GM10266 (cell line): ENCODE measurements at regions not wholly inside any gene's neighbourhood (a gene's known extent, or its start where the extent isn't known, plus 50 kb on each side); places are given as distances from the start of the nearest gene placed in this dataset.

Experiments used
- DNase-seq: peaks from one replicate; pipeline ENCODE4 v3.0.0; 2012; ENCODE audit errors: extremely low spot score
- TF ChIP-seq, protein P1 (sequence below): IDR thresholded peaks from 2 replicates; pipeline ENCODE4 v1.5.1; 2012; ENCODE audit warnings: mild to moderate bottlenecking, low read depth; ENCODE audit not compliant: control insufficient read depth, insufficient read depth; ENCODE audit errors: missing control alignments

DNA sequence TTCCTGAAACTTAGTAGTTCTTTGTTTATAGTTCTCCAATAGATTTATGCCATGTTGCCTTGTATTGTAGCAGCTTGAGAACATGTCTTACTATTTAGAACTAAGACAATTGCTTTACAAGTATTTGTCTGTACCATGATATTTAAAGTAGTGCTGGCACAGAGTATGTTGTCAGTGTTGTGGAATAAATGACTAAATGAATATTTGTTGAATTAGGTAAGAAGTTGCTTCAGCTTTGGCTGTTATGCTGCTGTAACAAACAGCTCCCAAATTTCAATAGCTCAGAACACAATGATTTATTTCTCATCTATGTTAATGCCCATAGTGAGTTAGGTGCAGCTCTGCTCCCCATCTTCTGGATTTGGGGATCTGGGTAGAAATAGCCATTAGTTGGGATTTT, 90.2 kb upstream of the VCAM1 start:
- TF ChIP-seq, protein P1, sequence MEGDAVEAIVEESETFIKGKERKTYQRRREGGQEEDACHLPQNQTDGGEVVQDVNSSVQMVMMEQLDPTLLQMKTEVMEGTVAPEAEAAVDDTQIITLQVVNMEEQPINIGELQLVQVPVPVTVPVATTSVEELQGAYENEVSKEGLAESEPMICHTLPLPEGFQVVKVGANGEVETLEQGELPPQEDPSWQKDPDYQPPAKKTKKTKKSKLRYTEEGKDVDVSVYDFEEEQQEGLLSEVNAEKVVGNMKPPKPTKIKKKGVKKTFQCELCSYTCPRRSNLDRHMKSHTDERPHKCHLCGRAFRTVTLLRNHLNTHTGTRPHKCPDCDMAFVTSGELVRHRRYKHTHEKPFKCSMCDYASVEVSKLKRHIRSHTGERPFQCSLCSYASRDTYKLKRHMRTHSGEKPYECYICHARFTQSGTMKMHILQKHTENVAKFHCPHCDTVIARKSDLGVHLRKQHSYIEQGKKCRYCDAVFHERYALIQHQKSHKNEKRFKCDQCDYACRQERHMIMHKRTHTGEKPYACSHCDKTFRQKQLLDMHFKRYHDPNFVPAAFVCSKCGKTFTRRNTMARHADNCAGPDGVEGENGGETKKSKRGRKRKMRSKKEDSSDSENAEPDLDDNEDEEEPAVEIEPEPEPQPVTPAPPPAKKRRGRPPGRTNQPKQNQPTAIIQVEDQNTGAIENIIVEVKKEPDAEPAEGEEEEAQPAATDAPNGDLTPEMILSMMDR: no peak
- no peak for DNase-seq

DNA sequence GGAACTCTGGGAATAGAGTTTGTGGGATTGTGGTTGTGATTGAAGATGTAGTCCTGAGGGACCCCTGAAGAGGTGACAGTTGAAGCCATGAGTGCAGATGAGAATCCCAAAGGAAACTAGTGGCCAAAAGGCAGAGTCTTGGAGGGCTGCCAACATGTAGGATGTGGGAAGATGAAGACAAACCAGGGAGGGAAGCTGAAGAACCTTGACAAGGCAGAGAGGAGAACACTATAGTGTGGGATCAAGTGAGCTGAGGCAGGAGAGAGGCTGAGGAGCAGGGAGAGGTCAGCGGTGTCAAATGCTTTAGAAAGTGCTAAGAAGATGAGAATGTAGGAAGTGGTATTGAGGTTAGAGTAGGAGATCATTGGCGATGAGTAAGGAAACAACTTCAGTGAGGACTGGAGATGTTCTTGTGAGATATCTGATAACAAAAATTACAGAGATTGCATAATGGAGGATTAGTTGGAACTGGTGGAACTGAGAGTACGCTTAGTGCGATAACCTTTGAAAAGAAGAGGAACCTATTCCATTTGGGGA, 88.5 kb upstream of the VCAM1 start:
- no peak for DNase-seq
- TF ChIP-seq, protein P1: no peak

DNA sequence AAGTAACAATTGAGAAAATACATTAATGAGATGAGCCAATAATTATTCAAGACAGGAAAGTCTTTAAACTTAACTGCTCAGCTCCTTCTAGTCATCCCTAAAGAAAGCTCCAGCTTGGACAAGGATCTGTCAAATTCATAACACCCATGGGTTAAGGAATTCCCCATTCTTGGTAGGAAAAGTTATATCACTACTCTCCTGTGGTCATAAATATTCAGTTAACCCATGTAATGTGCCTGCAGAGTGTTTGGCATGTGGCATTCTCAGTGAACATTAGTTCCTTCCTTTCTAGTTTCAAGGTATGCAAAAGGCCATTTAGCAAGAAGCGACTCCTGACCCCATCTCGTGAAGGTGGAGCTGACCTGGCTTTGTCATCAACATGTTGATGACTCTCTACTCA, 76.7 kb upstream of the VCAM1 start:
- DNase-seq: no peak
- TF ChIP-seq, protein P1: no peak

DNA sequence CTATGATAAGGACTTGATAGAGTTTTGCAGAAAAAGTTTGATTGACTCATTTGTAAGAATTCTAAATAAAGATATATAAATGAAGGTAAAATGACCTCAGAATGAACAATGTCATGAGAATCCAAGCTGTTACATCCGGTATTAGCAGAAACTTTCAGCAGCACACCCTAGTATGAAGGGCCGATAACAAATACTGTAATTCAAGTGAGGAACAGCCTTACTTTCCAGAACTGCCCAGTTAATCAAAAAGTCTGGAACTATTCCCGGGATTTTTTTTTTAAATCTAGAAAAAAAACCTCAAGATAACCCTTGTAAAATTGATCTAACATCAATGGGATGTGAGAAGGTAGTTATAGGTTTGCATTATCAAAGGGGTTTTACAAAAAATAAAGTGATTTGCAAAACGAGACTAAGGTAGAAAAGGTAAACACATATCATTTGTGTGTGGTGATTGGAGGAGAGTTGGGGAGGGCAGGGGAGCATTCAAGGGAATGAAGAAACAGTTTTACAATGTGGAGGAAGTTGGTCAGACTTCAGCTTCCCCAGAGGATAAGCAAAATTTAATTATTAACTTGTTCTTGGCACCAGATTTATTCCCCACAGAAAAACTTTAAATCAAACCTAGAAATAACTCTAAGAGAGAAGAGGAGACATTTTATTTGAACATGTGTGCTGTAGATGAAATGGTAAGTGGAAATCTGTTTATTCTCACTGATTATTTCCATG, 75.9 kb upstream of the VCAM1 start:
- TF ChIP-seq, protein P1: no peak
- DNase-seq: no peak

DNA sequence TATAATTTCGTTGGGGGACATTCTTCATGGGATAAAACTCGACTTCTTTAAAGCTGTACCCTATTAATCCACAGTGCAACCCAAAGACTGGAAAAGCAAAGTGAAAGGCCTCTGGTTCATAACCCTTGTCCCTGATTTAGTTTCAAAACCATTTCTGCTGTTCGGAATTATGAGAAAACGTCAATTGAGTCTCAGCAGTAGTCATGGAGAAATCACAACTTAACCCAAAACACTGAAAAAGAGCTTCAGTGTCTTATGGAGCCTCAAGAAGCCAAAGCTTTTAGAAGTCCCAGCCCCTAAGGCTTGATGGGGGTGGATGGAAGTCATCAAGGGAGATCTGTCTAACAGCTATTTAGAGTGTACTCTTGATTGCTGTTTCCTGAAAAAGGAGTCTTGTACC, 73.5 kb upstream of the VCAM1 start:
- TF ChIP-seq, protein P1: no peak
- no peak for DNase-seq

DNA sequence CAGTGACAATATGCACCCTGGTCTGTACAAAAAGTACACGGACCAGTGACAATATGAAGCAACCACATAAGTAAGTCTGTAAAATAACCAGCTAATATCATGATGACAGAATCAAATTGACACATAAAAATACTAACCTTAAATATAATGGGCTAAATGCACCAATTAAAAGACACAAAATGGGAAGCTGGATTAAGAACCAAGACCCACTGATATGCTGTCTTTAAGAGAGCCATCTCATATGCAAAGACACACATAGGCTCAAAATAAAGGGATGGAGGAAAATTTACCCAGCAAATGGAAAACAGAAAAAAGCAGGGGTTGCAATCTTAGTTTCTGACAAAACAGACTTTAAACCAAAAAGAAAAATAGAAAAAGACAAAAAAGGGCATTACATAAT, 70.4 kb upstream of the VCAM1 start:
- TF ChIP-seq, protein P1: no peak
- DNase-seq: no peak
